Thymus (tissue), 11 donors: ENCODE measurements at regions not wholly inside any gene's neighbourhood (a gene's known extent, or its start where the extent isn't known, plus 50 kb on each side); places are given as distances from the start of the nearest gene placed in this dataset.
"Not testable (repeated sequence)": the region's sequence is repeated elsewhere in the genome, so short reads cannot be mapped to it uniquely, and the experiment has no call there.

Experiments used
- DNase-seq, 9 donors: peaks; one replicate each; pipeline ENCODE4 v3.0.0-alpha.2; 2013; ENCODE audit warnings: low spot score in 9 of 9, low read depth in 6 of 9, missing footprints in 1 of 9
- H3K27ac ChIP-seq, 2 donors: one replicate each; pipeline ENCODE4 v1.5.1; 2013; ENCODE audit warnings: control low read depth in 1 of 2, low read depth in 1 of 2, low read length in 1 of 2, mild to moderate bottlenecking in 1 of 2, moderate library complexity in 1 of 2
- H3K27me3 ChIP-seq, 2 donors: one replicate each; pipeline ENCODE4 v1.5.1; 2013; ENCODE audit warnings: low read length in 1 of 2; ENCODE audit not compliant: control insufficient read depth in 2 of 2, insufficient read depth in 1 of 2
- H3K36me3 ChIP-seq, 2 donors: one replicate each; pipeline ENCODE4 v1.5.1; 2013; ENCODE audit warnings: low read length in 1 of 2, mild to moderate bottlenecking in 1 of 2, moderate library complexity in 1 of 2; ENCODE audit not compliant: control insufficient read depth in 2 of 2, insufficient read depth in 2 of 2
- H3K4me1 ChIP-seq, 2 donors: one replicate each; pipeline ENCODE4 v1.5.1; 2013; ENCODE audit warnings: low read length in 2 of 2; ENCODE audit not compliant: control insufficient read depth in 2 of 2, insufficient read depth in 2 of 2
- H3K4me3 ChIP-seq, 2 donors: one replicate each; pipeline ENCODE4 v1.5.1; 2013; ENCODE audit warnings: low read length in 2 of 2, control low read depth in 1 of 2, mild to moderate bottlenecking in 1 of 2
- H3K9me3 ChIP-seq, 2 donors: one replicate each; pipeline ENCODE4 v1.5.1; 2013; ENCODE audit warnings: low read length in 1 of 2, mild to moderate bottlenecking in 1 of 2; ENCODE audit not compliant: control insufficient read depth in 2 of 2, insufficient read depth in 1 of 2
- WGBS: extraction: QIAGEN DNeasy Blood & Tissue Kit; methylation state at CpG from one replicate; pipeline ENCODE4 v1.1.7; 2013; 5-methylcytosine and 5-hydroxymethylcytosine counted together
- donor health status: healthy.

GRCh38 chr4:27666943-27667342, 806.3 kb downstream of the STIM2 start:
- 58% methylated on average over 3 of the region's 3 CpGs for WGBS
- H3K27me3 ChIP-seq: no peaks in the 10 kb centered on the region
- H3K9me3 ChIP-seq: no peaks in the 10 kb centered on the region
- H3K36me3 ChIP-seq: no peaks in the 10 kb centered on the region
- DNase-seq: no peak
- H3K27ac ChIP-seq: no peak overlapping the region
- no peak overlapping the region for H3K4me3 ChIP-seq
- H3K4me1 ChIP-seq: no peaks in the 10 kb centered on the region

DNA sequence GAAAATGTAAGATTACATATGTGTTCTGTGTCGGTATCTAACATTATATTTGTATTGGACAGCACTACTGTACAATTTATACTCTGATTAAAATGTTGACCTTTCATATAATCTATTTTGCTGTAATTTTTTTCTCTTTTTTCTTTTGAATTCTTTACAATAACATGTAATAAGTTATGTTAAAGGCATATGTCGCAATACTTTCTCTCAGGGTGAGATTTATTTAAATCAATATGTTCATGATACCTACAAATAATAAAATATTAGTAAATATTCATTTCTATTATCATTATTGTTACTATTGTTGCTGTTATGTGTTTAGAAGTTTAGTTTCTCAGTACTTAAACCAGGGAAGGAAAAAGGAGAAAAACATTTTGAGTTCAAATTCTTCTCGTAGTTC, 807.4 kb downstream of the STIM2 start:
- Histone ChIP-seq H3K36me3 (no peaks in the 10 kb centered on the region), H3K27me3 (no peaks in the 10 kb centered on the region), H3K9me3 (no peaks in the 10 kb centered on the region), H3K4me3 (no peak overlapping the region), H3K27ac (no peak overlapping the region), H3K4me1 (no peaks in the 10 kb centered on the region)
- WGBS: 91% methylated on average over 3 of the region's 3 CpGs
- no peak for DNase-seq

GRCh38 chr4:27678027-27678426, 817.4 kb downstream of the STIM2 start:
- H3K36me3 ChIP-seq: no peaks in the 10 kb centered on the region
- WGBS: 93% methylated on average over 1 of the region's 1 CpG
- H3K4me3 ChIP-seq: no peak overlapping the region
- no peak for DNase-seq
- H3K4me1 ChIP-seq: no peaks in the 10 kb centered on the region
- no peak overlapping the region for H3K27ac ChIP-seq
- H3K27me3 ChIP-seq: no peaks in the 10 kb centered on the region
- H3K9me3 ChIP-seq: no peaks in the 10 kb centered on the region

- no peaks in the 10 kb centered on the region for H3K9me3 ChIP-seq
- DNase-seq: peak in 3 of 9 donors; percentile 2 to 19 (median 3)
Measured at GRCh38 chr4:27684610-27685011, 824.0 kb downstream of the STIM2 start.

DNA sequence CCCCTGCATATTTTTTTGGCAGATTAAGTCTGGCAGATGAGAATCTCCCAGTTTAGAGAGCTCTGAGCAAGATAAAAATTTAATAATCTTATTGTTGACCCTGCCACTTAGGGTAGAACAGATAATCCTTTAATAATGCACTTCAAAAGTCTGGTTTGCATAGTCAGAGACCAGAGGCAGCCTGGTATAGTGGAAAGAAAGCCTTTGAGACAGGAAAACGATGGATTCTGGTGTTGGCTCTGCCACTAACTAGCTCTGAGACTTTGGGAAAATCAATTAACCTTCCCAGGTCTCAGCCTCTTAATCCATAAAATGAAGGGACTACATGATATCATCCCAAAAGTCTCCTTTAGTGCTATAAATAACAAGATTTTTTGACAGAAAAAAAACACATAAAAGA, 824.5 kb downstream of the STIM2 start:
- Histone ChIP-seq H3K27ac (no peak overlapping the region), H3K27me3 (no peaks in the 10 kb centered on the region)
- 62% methylated on average over 1 of the region's 1 CpG for WGBS

More at GRCh38 chr4:27684610-27685011, 824.0 kb downstream of the STIM2 start:
- Histone ChIP-seq H3K27me3 (no peaks in the 10 kb centered on the region), H3K36me3 (no peaks in the 10 kb centered on the region), H3K4me1 (no peaks in the 10 kb centered on the region), H3K27ac (no peak overlapping the region), H3K4me3 (no peak overlapping the region)
- 44% methylated on average over 8 of the region's 8 CpGs for WGBS

DNA sequence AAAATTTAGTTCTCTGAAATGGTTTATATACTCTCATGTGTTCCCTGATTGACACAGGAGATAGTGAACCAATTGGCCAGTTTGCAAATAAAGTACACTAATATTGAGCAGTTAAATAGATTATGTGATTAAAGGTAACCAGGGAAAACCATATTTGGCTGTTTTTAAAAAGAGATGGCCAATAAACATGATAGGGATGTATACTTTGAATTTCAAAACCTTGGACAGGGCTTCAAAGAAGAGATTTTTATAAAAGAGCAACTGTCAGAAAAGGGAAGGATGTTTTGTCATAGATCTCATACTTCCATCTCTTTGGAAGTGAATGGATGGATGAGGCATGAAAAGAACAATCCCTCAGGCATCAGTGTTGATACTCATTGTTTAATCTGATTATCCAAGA, 825.3 kb downstream of the STIM2 start:
- H3K4me1 ChIP-seq: no peaks in the 10 kb centered on the region
- H3K27me3 ChIP-seq: no peaks in the 10 kb centered on the region
- H3K4me3 ChIP-seq: no peak overlapping the region
- no peaks in the 10 kb centered on the region for H3K36me3 ChIP-seq
- no peaks in the 10 kb centered on the region for H3K9me3 ChIP-seq
- H3K27ac ChIP-seq: no peak overlapping the region
- no peak for DNase-seq

More for the DNA sequence above, 824.5 kb downstream of the STIM2 start:
- H3K9me3 ChIP-seq: no peaks in the 10 kb centered on the region
- H3K4me1 ChIP-seq: no peaks in the 10 kb centered on the region
- no peak for DNase-seq
- no peak overlapping the region for H3K4me3 ChIP-seq
- no peaks in the 10 kb centered on the region for H3K36me3 ChIP-seq

DNA sequence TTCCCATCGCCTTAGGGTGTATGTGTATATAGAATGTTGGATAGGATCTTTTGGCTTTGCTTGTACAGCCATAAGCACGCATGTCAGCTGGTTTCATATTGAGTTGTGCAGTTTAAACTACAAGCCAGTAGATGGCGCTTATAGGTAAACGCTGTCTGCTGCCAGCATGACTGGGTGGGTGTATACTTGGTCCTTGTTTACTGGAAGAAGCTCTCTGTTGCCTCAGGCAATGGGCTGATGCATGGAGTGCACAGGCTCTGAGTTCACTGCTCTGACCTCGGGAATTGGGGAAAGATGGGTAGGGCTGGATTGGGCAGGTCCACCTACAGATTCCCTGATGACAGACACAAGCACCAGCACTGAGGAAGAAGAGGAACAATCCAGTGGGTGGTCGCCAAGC, 831.5 kb downstream of the STIM2 start:
- DNase-seq: peak in 3 of 9 donors; percentile 1 to 6 (median 2)
- Histone ChIP-seq H3K27me3 (no peaks in the 10 kb centered on the region), H3K4me3 (no peak overlapping the region), H3K27ac (no peak overlapping the region), H3K36me3 (no peaks in the 10 kb centered on the region), H3K4me1 (no peaks in the 10 kb centered on the region), H3K9me3 (no peaks in the 10 kb centered on the region)
- 38% methylated on average over 6 of the region's 6 CpGs for WGBS

GRCh38 chr4:27692868-27693634, 832.4 kb downstream of the STIM2 start:
- DNase-seq: no peak
- Histone ChIP-seq H3K4me3 (no peak overlapping the region), H3K36me3 (no peaks in the 10 kb centered on the region), H3K9me3 (no peaks in the 10 kb centered on the region), H3K27me3 (no peaks in the 10 kb centered on the region), H3K27ac (no peak overlapping the region), H3K4me1 (no peaks in the 10 kb centered on the region)
- 80% methylated on average over 6 of the region's 6 CpGs for WGBS

DNA sequence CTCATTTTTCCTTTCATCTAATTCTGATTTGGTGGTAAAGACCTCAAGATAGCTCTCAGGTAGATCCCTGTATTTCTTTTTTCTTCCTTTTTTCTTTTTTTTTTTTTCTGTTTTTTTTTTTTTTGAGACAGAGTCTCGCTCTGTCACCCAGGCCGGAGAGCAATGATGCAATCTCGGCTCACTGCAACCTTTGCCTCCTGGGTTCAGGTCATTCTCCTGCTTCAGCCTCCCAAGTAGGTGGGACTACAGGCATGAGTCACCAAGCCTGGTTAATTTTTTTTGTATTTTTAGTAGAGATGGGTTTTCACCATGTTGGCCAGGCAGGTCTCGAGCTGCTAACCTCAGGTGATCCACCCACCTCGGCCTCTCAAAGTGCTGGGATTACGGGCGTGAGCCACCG, 835.6 kb downstream of the STIM2 start:
- not testable (repeated sequence) for H3K4me3 ChIP-seq, H3K27ac ChIP-seq, H3K27me3 ChIP-seq, H3K4me1 ChIP-seq, H3K9me3 ChIP-seq, DNase-seq, H3K36me3 ChIP-seq
- 95% methylated on average over 8 of the region's 8 CpGs for WGBS
